WTC11 (cell line): ENCODE measurements at regions not wholly inside any gene's neighbourhood (a gene's known extent, or its start where the extent isn't known, plus 50 kb on each side); places are given as distances from the start of the nearest gene placed in this dataset.

ENCODE experiments used
- ATAC-seq: fragments of 200-7000 bp; cut with Tn5 transposase; 2 replicates; pipeline ENCODE4 v1.10.0; 2021; ENCODE audit warnings: mild to moderate bottlenecking, moderate library complexity
- CTCF ChIA-PET: fragments of 300-600 bp; sonication (Branson Sonifier 250); formaldehyde crosslinking; loops from one replicate; lab custom pipeline; 2021; ENCODE audit warnings: antibody characterized with exemption; lab: Charles Lee
- POLR2A ChIA-PET: fragments of 350-600 bp; sonication (Branson Sonifier 250); formaldehyde crosslinking; loops from one replicate; lab custom pipeline; 2021; ENCODE audit warnings: antibody characterized with exemption; lab: Charles Lee
- DNase-seq: peaks from one replicate; pipeline ENCODE4 v3.0.0; 2021; ENCODE audit warnings: low spot score
- H3K27ac Mint-ChIP-seq: 2 replicates; pipeline ENCODE4 v1.8.0; 2021; ENCODE audit warnings: mixed read lengths
- H3K27me3 Mint-ChIP-seq: 2 replicates; pipeline ENCODE4 v1.8.0; 2021; ENCODE audit warnings: low read depth, mild to moderate bottlenecking, moderate library complexity, mixed read lengths
- H3K36me3 Mint-ChIP-seq: 2 replicates; pipeline ENCODE4 v1.8.0; 2021; ENCODE audit warnings: mixed read lengths
- H3K4me1 Mint-ChIP-seq: 2 replicates; pipeline ENCODE4 v1.8.0; 2022; ENCODE audit warnings: mixed read lengths
- H3K4me3 Mint-ChIP-seq: 2 replicates; pipeline ENCODE4 v1.8.0; 2021; ENCODE audit warnings: mild to moderate bottlenecking, moderate library complexity, mixed read lengths
- H3K9me3 Mint-ChIP-seq: 2 replicates; pipeline ENCODE4 v1.8.0; 2021; ENCODE audit warnings: mixed read lengths
- ESRRA ChIP-seq: sonication (generic); formaldehyde crosslinking; IDR thresholded peaks from 2 replicates; pipeline ENCODE4 v1.8.1; 2022; ENCODE audit warnings: mild to moderate bottlenecking, missing genetic modification reagents, borderline replicate concordance
- GRHL2 ChIP-seq: fragments of 250-450 bp; sonication (Bioruptor Pico); IDR thresholded peaks from 2 replicates; pipeline ENCODE4 v1.8.0; 2022; ENCODE audit warnings: mild to moderate bottlenecking, moderate library complexity; ENCODE audit not compliant: insufficient replicate concordance, severe bottlenecking
- MAX ChIP-seq: sonication (generic); formaldehyde crosslinking; IDR thresholded peaks from 2 replicates; pipeline ENCODE4 v1.8.0; 2022; ENCODE audit warnings: mild to moderate bottlenecking, missing genetic modification reagents
- NFE2L1 ChIP-seq: sonication (generic); formaldehyde crosslinking; IDR thresholded peaks from 2 replicates; pipeline ENCODE4 v1.8.1; 2023; ENCODE audit warnings: missing genetic modification reagents
- RELA ChIP-seq: sonication (generic); formaldehyde crosslinking; IDR thresholded peaks from 2 replicates; pipeline ENCODE4 v1.8.1; 2022; ENCODE audit warnings: missing genetic modification reagents, mild to moderate bottlenecking, borderline replicate concordance
- SMAD3 ChIP-seq: sonication (generic); formaldehyde crosslinking; IDR thresholded peaks from 2 replicates; pipeline ENCODE4 v1.8.0; 2022; ENCODE audit warnings: missing genetic modification reagents, mild to moderate bottlenecking, borderline replicate concordance
- SOX15 ChIP-seq: fragments of 250-450 bp; sonication (Bioruptor Pico); IDR thresholded peaks from 2 replicates; pipeline ENCODE4 v1.9.0; 2021; ENCODE audit warnings: mild to moderate bottlenecking
- TEAD1 ChIP-seq: sonication (generic); formaldehyde crosslinking; IDR thresholded peaks from 2 replicates; pipeline ENCODE4 v1.8.0; 2022; ENCODE audit warnings: mild to moderate bottlenecking, missing genetic modification reagents
- TP53 ChIP-seq: sonication (generic); formaldehyde crosslinking; IDR thresholded peaks from 2 replicates; pipeline ENCODE4 v1.8.1; 2023; ENCODE audit warnings: mild to moderate bottlenecking, missing genetic modification reagents
- ZNF138 ChIP-seq: sonication (generic); formaldehyde crosslinking; conservative IDR thresholded peaks from 2 replicates; pipeline ENCODE4 v1.8.1; 2022; ENCODE audit warnings: mild to moderate bottlenecking, moderate library complexity, missing genetic modification reagents
- ZNF423 ChIP-seq: fragments of 250-450 bp; sonication (Bioruptor Pico); IDR thresholded peaks from 2 replicates; pipeline ENCODE4 v2.1.2; 2022; ENCODE audit warnings: mild to moderate bottlenecking, moderate library complexity
- TF ChIP-seq, protein P1 (sequence below): fragments of 200-600 bp; IDR thresholded peaks from 2 replicates; pipeline ENCODE4 v1.8.0; 2022; ENCODE audit warnings: antibody characterized with exemption
- TF ChIP-seq, protein P2 (sequence below): sonication (generic); formaldehyde crosslinking; IDR thresholded peaks from 2 replicates; pipeline ENCODE4 v1.8.1; 2023; ENCODE audit warnings: mild to moderate bottlenecking, missing genetic modification reagents, borderline replicate concordance
- TF ChIP-seq, protein P3 (sequence below): sonication (generic); formaldehyde crosslinking; IDR thresholded peaks from 2 replicates; pipeline ENCODE4 v1.8.0; 2023; ENCODE audit warnings: missing genetic modification reagents, mild to moderate bottlenecking, borderline replicate concordance

DNA sequence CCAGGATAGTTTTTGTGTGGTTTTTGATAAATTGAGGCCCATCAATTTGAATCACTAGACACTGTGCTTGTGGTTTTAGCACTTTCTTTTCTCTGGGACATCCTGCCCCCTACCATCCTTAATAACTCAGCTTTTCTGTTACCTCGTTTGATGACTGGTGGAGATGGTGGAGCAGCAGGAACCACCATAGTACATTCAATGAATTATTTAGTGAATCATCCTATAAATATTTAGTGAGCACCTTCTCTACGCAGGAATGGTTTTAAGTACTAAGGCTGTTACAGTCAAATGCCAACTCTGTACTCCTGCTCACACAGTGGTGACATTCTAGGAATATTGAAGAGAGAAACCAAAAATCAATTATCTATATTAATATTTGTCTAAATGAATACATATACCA is 585.2 kb downstream of the HAO1 start (continued):
- TF ChIP-seq ESRRA = no peak
- TF ChIP-seq, all 79 proteins: peak for 0

DNA sequence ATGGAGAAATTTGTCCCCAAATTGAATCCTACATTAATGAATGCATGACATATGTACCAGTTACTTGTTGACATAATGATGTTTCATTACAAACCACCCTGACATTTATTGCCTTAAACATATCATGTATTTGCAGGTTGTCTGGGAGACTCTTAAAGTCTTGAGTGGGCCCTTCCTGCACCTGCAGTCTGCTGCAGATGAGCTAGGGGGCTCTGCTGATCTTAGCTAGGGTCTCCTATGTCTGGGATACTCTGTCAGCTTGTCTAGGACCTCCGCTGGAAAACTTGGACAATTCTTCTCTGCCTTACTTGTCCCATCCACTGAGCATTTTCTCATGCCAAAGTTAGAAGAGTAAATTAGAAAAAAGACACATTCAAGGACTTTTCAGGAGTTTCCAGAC is 581.6 kb downstream of the HAO1 start:
- H3K4me1 Mint-ChIP-seq = peaks cover 19% of the 10 kb centered on the region
- no peak for TF ChIP-seq ZNF423
- TF ChIP-seq, protein P1, sequence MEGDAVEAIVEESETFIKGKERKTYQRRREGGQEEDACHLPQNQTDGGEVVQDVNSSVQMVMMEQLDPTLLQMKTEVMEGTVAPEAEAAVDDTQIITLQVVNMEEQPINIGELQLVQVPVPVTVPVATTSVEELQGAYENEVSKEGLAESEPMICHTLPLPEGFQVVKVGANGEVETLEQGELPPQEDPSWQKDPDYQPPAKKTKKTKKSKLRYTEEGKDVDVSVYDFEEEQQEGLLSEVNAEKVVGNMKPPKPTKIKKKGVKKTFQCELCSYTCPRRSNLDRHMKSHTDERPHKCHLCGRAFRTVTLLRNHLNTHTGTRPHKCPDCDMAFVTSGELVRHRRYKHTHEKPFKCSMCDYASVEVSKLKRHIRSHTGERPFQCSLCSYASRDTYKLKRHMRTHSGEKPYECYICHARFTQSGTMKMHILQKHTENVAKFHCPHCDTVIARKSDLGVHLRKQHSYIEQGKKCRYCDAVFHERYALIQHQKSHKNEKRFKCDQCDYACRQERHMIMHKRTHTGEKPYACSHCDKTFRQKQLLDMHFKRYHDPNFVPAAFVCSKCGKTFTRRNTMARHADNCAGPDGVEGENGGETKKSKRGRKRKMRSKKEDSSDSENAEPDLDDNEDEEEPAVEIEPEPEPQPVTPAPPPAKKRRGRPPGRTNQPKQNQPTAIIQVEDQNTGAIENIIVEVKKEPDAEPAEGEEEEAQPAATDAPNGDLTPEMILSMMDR = peak; percentile 23; the same call in 1 of the 2 replicates
- H3K4me3 Mint-ChIP-seq = no peak overlapping the region
- no peaks in the 10 kb centered on the region for H3K27me3 Mint-ChIP-seq
- peaks cover 1% of the 10 kb centered on the region for H3K36me3 Mint-ChIP-seq
- POLR2A ChIA-PET = no interaction called here
- DNase-seq (peak; percentile 23), ATAC-seq (peak; percentile 80)
- H3K27ac Mint-ChIP-seq = no peak overlapping the region
- H3K9me3 Mint-ChIP-seq = peaks cover 6% of the 10 kb centered on the region
- CTCF ChIA-PET = interaction anchor here (0.6 to 0.9 kb wide), 3 partner anchors 18 to 571 kb away, joined by 3 read pairs; no protein-coding TSS in a partner anchor

DNA sequence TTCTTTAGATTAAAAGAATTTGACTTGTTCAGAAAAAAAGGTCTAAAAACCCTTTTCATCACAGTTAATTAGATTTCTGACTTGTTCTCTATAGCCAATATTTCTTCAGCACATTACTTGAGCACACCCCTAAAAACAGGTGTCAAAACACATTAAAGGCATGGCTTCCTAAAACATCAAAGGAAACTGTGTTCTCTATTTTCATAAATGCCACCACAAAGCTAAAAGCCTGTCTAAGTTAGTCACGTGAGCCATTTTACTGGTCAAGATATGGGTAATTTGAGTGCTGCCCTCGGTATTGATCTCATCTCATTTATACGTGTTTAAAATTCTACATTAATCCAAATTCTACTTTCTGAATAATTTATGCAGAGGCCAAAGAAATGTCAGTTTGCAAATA is 580.5 kb downstream of the HAO1 start:
- CTCF ChIA-PET = no interaction called here
- H3K36me3 Mint-ChIP-seq = peaks cover 11% of the 10 kb centered on the region
- no peak overlapping the region for H3K4me3 Mint-ChIP-seq
- TF ChIP-seq TP53 (no peak), MAX (no peak), SOX15 (CRISPR knock-in tag) (no peak), NFE2L1 (CRISPR knock-in tag) (no peak), SMAD3 (CRISPR knock-in tag) (no peak), RELA (CRISPR knock-in tag) (no peak), ZNF138 (CRISPR knock-in tag) (no peak), TEAD1 (CRISPR knock-in tag) (no peak), GRHL2 (CRISPR knock-in tag) (no peak)
- TF ChIP-seq, protein P2, sequence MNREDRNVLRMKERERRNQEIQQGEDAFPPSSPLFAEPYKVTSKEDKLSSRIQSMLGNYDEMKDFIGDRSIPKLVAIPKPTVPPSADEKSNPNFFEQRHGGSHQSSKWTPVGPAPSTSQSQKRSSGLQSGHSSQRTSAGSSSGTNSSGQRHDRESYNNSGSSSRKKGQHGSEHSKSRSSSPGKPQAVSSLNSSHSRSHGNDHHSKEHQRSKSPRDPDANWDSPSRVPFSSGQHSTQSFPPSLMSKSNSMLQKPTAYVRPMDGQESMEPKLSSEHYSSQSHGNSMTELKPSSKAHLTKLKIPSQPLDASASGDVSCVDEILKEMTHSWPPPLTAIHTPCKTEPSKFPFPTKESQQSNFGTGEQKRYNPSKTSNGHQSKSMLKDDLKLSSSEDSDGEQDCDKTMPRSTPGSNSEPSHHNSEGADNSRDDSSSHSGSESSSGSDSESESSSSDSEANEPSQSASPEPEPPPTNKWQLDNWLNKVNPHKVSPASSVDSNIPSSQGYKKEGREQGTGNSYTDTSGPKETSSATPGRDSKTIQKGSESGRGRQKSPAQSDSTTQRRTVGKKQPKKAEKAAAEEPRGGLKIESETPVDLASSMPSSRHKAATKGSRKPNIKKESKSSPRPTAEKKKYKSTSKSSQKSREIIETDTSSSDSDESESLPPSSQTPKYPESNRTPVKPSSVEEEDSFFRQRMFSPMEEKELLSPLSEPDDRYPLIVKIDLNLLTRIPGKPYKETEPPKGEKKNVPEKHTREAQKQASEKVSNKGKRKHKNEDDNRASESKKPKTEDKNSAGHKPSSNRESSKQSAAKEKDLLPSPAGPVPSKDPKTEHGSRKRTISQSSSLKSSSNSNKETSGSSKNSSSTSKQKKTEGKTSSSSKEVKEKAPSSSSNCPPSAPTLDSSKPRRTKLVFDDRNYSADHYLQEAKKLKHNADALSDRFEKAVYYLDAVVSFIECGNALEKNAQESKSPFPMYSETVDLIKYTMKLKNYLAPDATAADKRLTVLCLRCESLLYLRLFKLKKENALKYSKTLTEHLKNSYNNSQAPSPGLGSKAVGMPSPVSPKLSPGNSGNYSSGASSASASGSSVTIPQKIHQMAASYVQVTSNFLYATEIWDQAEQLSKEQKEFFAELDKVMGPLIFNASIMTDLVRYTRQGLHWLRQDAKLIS (CRISPR knock-in tag) = no peak
- TF ChIP-seq, protein P3, sequence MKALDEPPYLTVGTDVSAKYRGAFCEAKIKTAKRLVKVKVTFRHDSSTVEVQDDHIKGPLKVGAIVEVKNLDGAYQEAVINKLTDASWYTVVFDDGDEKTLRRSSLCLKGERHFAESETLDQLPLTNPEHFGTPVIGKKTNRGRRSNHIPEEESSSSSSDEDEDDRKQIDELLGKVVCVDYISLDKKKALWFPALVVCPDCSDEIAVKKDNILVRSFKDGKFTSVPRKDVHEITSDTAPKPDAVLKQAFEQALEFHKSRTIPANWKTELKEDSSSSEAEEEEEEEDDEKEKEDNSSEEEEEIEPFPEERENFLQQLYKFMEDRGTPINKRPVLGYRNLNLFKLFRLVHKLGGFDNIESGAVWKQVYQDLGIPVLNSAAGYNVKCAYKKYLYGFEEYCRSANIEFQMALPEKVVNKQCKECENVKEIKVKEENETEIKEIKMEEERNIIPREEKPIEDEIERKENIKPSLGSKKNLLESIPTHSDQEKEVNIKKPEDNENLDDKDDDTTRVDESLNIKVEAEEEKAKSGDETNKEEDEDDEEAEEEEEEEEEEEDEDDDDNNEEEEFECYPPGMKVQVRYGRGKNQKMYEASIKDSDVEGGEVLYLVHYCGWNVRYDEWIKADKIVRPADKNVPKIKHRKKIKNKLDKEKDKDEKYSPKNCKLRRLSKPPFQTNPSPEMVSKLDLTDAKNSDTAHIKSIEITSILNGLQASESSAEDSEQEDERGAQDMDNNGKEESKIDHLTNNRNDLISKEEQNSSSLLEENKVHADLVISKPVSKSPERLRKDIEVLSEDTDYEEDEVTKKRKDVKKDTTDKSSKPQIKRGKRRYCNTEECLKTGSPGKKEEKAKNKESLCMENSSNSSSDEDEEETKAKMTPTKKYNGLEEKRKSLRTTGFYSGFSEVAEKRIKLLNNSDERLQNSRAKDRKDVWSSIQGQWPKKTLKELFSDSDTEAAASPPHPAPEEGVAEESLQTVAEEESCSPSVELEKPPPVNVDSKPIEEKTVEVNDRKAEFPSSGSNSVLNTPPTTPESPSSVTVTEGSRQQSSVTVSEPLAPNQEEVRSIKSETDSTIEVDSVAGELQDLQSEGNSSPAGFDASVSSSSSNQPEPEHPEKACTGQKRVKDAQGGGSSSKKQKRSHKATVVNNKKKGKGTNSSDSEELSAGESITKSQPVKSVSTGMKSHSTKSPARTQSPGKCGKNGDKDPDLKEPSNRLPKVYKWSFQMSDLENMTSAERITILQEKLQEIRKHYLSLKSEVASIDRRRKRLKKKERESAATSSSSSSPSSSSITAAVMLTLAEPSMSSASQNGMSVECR (CRISPR knock-in tag) = no peak
- TF ChIP-seq, all 79 proteins: peak for 0
- DNase-seq (no peak), ATAC-seq (no peak)
- Mint-ChIP-seq H3K9me3 (peaks cover 17% of the 10 kb centered on the region), H3K27me3 (no peaks in the 10 kb centered on the region), H3K27ac (no peak overlapping the region), H3K4me1 (peaks cover 28% of the 10 kb centered on the region)
- POLR2A ChIA-PET = no interaction called here
